Trophoblast cell (in vitro differentiated cells and primary cell): ENCODE measurements at regions not wholly inside any gene's neighbourhood (a gene's known extent, or its start where the extent isn't known, plus 50 kb on each side); places are given as distances from the start of the nearest gene placed in this dataset.

Experiments
- DNase-seq, 2 donors: peaks; one replicate each; pipeline ENCODE4 v3.0.0-alpha.2; 2016
- H2AFZ ChIP-seq: 2 replicates; pipeline ENCODE4 v1.6.1; 2013; ENCODE audit warnings: low read length, moderate library complexity, mild to moderate bottlenecking; ENCODE audit not compliant: insufficient read depth, poor library complexity
- H2AK5ac ChIP-seq: 2 replicates; pipeline ENCODE4 v1.6.1; 2013; ENCODE audit warnings: mild to moderate bottlenecking, low read length
- H2BK120ac ChIP-seq: 2 replicates; pipeline ENCODE4 v1.6.1; 2013; ENCODE audit warnings: low read length, mild to moderate bottlenecking, moderate library complexity; ENCODE audit not compliant: insufficient read depth, poor library complexity
- H2BK12ac ChIP-seq: 2 replicates; pipeline ENCODE4 v1.6.1; 2013; ENCODE audit warnings: mild to moderate bottlenecking, low read length, moderate library complexity
- H2BK5ac ChIP-seq: 2 replicates; pipeline ENCODE4 v1.6.1; 2013; ENCODE audit warnings: low read length, low read depth, moderate library complexity, mild to moderate bottlenecking; ENCODE audit not compliant: poor library complexity
- H3K14ac ChIP-seq: 2 replicates; pipeline ENCODE4 v1.6.1; 2013; ENCODE audit warnings: mild to moderate bottlenecking, low read length
- H3K18ac ChIP-seq: 2 replicates; pipeline ENCODE4 v1.6.1; 2013; ENCODE audit warnings: mild to moderate bottlenecking, low read length
- H3K23ac ChIP-seq: 2 replicates; pipeline ENCODE4 v1.6.1; 2013; ENCODE audit warnings: low read length
- H3K27ac ChIP-seq: 2 replicates; pipeline ENCODE4 v1.5.1; 2013; ENCODE audit warnings: low read depth, mild to moderate bottlenecking, inconsistent platforms, low read length, moderate library complexity
- H3K27me3 ChIP-seq: 2 replicates; pipeline ENCODE4 v1.6.1; 2013; ENCODE audit warnings: inconsistent platforms, mild to moderate bottlenecking, low read length, moderate library complexity; ENCODE audit not compliant: insufficient read depth
- H3K36me3 ChIP-seq, 2 experiments: 1 replicate in 1 of 2; 2 replicates in 1 of 2; pipeline ENCODE4 v1.6.1; 2013; ENCODE audit warnings: low read length in 2 of 2, mild to moderate bottlenecking in 2 of 2, moderate library complexity in 1 of 2; ENCODE audit not compliant: insufficient read depth in 2 of 2, control insufficient read depth in 1 of 2
- H3K4ac ChIP-seq: 2 replicates; pipeline ENCODE4 v1.6.1; 2013; ENCODE audit warnings: low read depth, mild to moderate bottlenecking, low read length, moderate library complexity
- H3K4me1 ChIP-seq, 2 experiments: 1 replicate in 1 of 2; 2 replicates in 1 of 2; pipeline ENCODE4 v1.6.1; 2013; ENCODE audit warnings: low read length in 2 of 2, mild to moderate bottlenecking in 2 of 2, moderate library complexity in 1 of 2; ENCODE audit not compliant: insufficient read depth in 2 of 2, control insufficient read depth in 1 of 2
- H3K4me2 ChIP-seq: 2 replicates; pipeline ENCODE4 v1.6.1; 2013; ENCODE audit warnings: inconsistent platforms, mild to moderate bottlenecking, low read length, moderate library complexity
- H3K4me3 ChIP-seq: 2 replicates; pipeline ENCODE4 v1.5.1; 2013; ENCODE audit warnings: mild to moderate bottlenecking, low read depth, low read length, inconsistent platforms
- H3K79me1 ChIP-seq: one replicate; pipeline ENCODE4 v1.6.1; 2013; ENCODE audit warnings: low read length
- H3K79me2 ChIP-seq: 2 replicates; pipeline ENCODE4 v1.6.1; 2013; ENCODE audit warnings: low read length, mild to moderate bottlenecking; ENCODE audit not compliant: control insufficient read depth, insufficient read depth, poor library complexity
- H3K9ac ChIP-seq: 2 replicates; pipeline ENCODE4 v1.6.1; 2013; ENCODE audit warnings: mild to moderate bottlenecking, low read length
- H3K9me3 ChIP-seq: 2 replicates; pipeline ENCODE4 v1.6.1; 2013; ENCODE audit warnings: low read depth, mild to moderate bottlenecking, control low read depth, inconsistent platforms, low read length; ENCODE audit not compliant: insufficient read depth
- H4K12ac ChIP-seq: 2 replicates; pipeline ENCODE4 v1.6.1; 2013; ENCODE audit warnings: low read depth, mild to moderate bottlenecking, low read length, moderate library complexity
- H4K8ac ChIP-seq: 2 replicates; pipeline ENCODE4 v1.6.1; 2013; ENCODE audit warnings: low read depth, mild to moderate bottlenecking, low read length, moderate library complexity
- H4K91ac ChIP-seq: one replicate; pipeline ENCODE4 v1.6.1; 2013; ENCODE audit warnings: low read depth, mild to moderate bottlenecking, low read length, moderate library complexity
- WGBS: extraction: QIAGEN DNeasy Blood & Tissue Kit; methylation state at CpG from one replicate; pipeline ENCODE4 v1.1.7; 2013; ENCODE audit warnings: missing lambda C conversion rate; ENCODE audit not compliant: insufficient read length, insufficient coverage; ENCODE audit errors: extremely low coverage; 5-methylcytosine and 5-hydroxymethylcytosine counted together

DNA sequence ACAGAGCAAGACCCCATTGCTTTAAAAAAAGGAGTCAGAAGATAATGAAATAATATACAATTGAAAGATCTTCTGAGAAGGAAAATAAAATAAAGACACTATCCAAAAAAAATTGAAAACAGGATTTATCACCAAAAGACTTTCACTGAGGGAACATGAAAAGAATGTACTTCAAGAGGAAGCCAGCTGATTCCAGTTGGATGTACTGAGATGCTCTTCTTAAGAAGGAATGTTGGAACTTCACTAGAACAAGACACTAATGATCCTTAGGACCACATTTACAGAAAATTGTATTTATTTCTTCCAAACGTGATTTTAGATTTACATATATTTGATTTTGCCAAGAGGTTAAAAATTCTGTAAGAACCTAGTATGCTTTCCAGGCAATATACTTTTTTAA, 65.6 kb upstream of the CNOT2 start:
- H3K4ac ChIP-seq = no peak overlapping the region
- no peaks in the 10 kb centered on the region for H3K4me1 ChIP-seq
- no peak overlapping the region for H3K23ac ChIP-seq
- H4K12ac ChIP-seq = no peak overlapping the region
- H2AK5ac ChIP-seq = no peak overlapping the region
- no peak overlapping the region for H2BK12ac ChIP-seq
- no peak overlapping the region for H3K18ac ChIP-seq
- no peaks in the 10 kb centered on the region for H3K36me3 ChIP-seq
- no peaks in the 10 kb centered on the region for H3K9me3 ChIP-seq
- H2BK5ac ChIP-seq = no peak overlapping the region
- no peaks in the 10 kb centered on the region for H3K79me1 ChIP-seq
- H4K91ac ChIP-seq = no peak overlapping the region
- no peaks in the 10 kb centered on the region for H3K79me2 ChIP-seq
- H3K4me2 ChIP-seq = no peak overlapping the region
- no peak overlapping the region for H3K27ac ChIP-seq
- H2AFZ ChIP-seq = no peak overlapping the region
- no CpG with 5 or more reads among the region's 1 CpG for WGBS
- no peak for DNase-seq
- H3K4me3 ChIP-seq = no peak overlapping the region
- H3K27me3 ChIP-seq = no peaks in the 10 kb centered on the region
- no peak overlapping the region for H3K14ac ChIP-seq
- no peak overlapping the region for H2BK120ac ChIP-seq
- H4K8ac ChIP-seq = no peak overlapping the region
- H3K9ac ChIP-seq = no peak overlapping the region

DNA sequence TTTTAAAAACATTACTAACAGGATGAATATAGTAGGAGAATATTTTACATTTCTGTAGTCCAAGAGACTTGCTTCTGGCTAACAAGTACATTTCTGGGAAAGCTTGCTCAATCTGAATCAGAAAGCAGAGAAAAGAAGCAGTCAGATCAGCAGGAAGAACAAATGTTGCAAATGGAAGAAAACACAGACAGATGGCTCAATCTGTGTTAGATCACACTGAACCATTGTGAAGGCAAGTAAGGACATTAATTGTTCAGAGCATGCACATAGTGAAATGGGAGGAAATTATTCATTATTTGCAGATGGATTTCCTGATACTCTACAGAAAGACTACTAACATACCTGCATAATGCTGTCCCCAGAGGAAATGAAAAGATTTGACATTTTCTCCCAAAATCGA, 65.2 kb upstream of the CNOT2 start:
- Histone ChIP-seq H3K4me3 (no peak overlapping the region), H3K4me1 (no peaks in the 10 kb centered on the region), H3K79me2 (no peaks in the 10 kb centered on the region), H3K79me1 (no peaks in the 10 kb centered on the region), H3K4ac (no peak overlapping the region), H3K9me3 (no peaks in the 10 kb centered on the region), H3K27ac (no peak overlapping the region), H3K23ac (no peak overlapping the region), H2BK120ac (no peak overlapping the region), H4K91ac (no peak overlapping the region), H3K4me2 (no peak overlapping the region), H3K27me3 (no peaks in the 10 kb centered on the region), H3K18ac (no peak overlapping the region), H2AFZ (no peak overlapping the region), H4K8ac (no peak overlapping the region), H3K14ac (no peak overlapping the region), H2BK12ac (no peak overlapping the region), H3K9ac (no peak overlapping the region), H2AK5ac (no peak overlapping the region), H4K12ac (no peak overlapping the region), H3K36me3 (no peaks in the 10 kb centered on the region), H2BK5ac (no peak overlapping the region)
- DNase-seq = no peak
- no CpG with 5 or more reads among the region's 1 CpG for WGBS

DNA sequence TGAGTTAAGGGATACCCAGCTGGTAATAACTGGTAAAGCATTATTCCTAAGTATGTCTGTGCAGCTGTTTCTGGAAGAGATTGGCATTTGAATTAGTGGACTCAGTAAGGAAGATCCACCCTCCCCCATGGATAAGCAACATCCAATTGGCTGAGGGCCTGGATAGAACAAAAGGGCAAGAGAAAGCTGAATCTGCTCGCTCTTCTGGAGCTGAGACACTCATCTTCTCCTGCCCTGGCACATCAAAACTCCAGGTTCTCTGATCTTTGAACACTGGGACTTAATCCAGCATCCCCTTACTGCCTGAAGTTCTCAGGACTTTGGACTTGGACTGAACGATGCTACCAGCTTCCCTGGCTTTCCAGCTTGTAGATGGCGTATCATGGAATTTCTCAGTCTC, 63.1 kb upstream of the CNOT2 start:
- Histone ChIP-seq H3K27me3 (no peaks in the 10 kb centered on the region), H4K8ac (no peak overlapping the region), H3K4me2 (no peak overlapping the region), H3K9me3 (no peaks in the 10 kb centered on the region), H2BK120ac (no peak overlapping the region), H2BK5ac (no peak overlapping the region), H3K23ac (no peak overlapping the region), H3K4me3 (no peak overlapping the region), H3K4ac (no peak overlapping the region), H3K4me1 (no peaks in the 10 kb centered on the region), H4K12ac (no peak overlapping the region), H3K79me2 (no peaks in the 10 kb centered on the region), H3K79me1 (no peaks in the 10 kb centered on the region), H3K9ac (no peak overlapping the region), H3K36me3 (no peaks in the 10 kb centered on the region), H2BK12ac (no peak overlapping the region), H2AFZ (no peak overlapping the region), H3K27ac (no peak overlapping the region), H2AK5ac (no peak overlapping the region), H3K14ac (no peak overlapping the region), H3K18ac (no peak overlapping the region), H4K91ac (no peak overlapping the region)
- DNase-seq = no peak
- WGBS = no CpG with 5 or more reads among the region's 3 CpGs

DNA sequence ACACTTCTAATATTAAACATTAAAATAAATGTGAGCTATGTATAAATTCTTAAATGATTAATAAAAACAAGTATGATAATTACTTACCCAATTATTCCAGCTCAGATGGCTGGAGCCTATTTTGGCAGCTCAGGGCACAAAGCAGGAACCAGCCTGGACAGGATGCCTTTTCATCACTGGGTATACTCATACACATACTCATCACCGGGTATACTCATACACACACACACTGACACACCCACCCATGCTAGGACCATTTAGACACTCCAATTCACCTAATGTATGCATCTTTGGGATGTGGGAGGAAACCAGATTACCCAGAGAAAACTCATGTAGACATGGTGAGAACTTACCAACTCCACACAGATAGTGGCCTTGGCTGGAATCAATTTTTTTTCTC, 57.9 kb upstream of the CNOT2 start:
- no peak overlapping the region for H2BK12ac ChIP-seq
- H3K36me3 ChIP-seq = no peaks in the 10 kb centered on the region
- no peaks in the 10 kb centered on the region for H3K79me1 ChIP-seq
- H4K8ac ChIP-seq = no peak overlapping the region
- no peak overlapping the region for H3K23ac ChIP-seq
- no peak overlapping the region for H2BK120ac ChIP-seq
- H2BK5ac ChIP-seq = no peak overlapping the region
- H3K4me2 ChIP-seq = no peak overlapping the region
- no peaks in the 10 kb centered on the region for H3K79me2 ChIP-seq
- no CpG with 5 or more reads among the region's 1 CpG for WGBS
- DNase-seq = no peak
- no peak overlapping the region for H3K18ac ChIP-seq
- no peaks in the 10 kb centered on the region for H3K4me1 ChIP-seq
- no peak overlapping the region for H3K14ac ChIP-seq
- no peak overlapping the region for H3K4me3 ChIP-seq
- no peak overlapping the region for H3K4ac ChIP-seq
- no peak overlapping the region for H2AK5ac ChIP-seq
- no peak overlapping the region for H3K9ac ChIP-seq
- H4K12ac ChIP-seq = no peak overlapping the region
- no peak overlapping the region for H3K27ac ChIP-seq
- no peaks in the 10 kb centered on the region for H3K9me3 ChIP-seq
- H3K27me3 ChIP-seq = no peaks in the 10 kb centered on the region
- no peak overlapping the region for H2AFZ ChIP-seq
- H4K91ac ChIP-seq = no peak overlapping the region
